LoVo (cell line): ENCODE measurements at regions not wholly inside any gene's neighbourhood (a gene's known extent, or its start where the extent isn't known, plus 50 kb on each side); places are given as distances from the start of the nearest gene placed in this dataset.

Experiments used
- DNase-seq: peaks from one replicate; pipeline ENCODE4 v3.0.0-alpha.2; 2016; ENCODE audit warnings: low spot score

GRCh38 chrX:110432091-110432905 lies 73.7 kb downstream of the RTL9 start:
- no peak for DNase-seq

- DNase-seq, result no peak
Measured at GRCh38 chrX:110432906-110433215, 74.2 kb downstream of the RTL9 start.

GRCh38 chrX:110435196-110435595 lies 76.5 kb downstream of the RTL9 start:
- no peak for DNase-seq

GRCh38 chrX:110436523-110436922 lies 77.9 kb downstream of the RTL9 start:
- no peak for DNase-seq

GRCh38 chrX:110437686-110438085 lies 79.0 kb downstream of the RTL9 start:
- DNase-seq, result no peak

GRCh38 chrX:110440016-110440805 lies 81.6 kb downstream of the RTL9 start:
- DNase-seq, result no peak

GRCh38 chrX:110442635-110443034 lies 84.0 kb downstream of the RTL9 start:
- DNase-seq, result peak; percentile 9

- no peak for DNase-seq
Measured at GRCh38 chrX:110444996-110445395, 86.3 kb downstream of the RTL9 start.

GRCh38 chrX:110448459-110448858 lies 89.8 kb downstream of the RTL9 start:
- no peak for DNase-seq

- no peak for DNase-seq
Measured at GRCh38 chrX:110449312-110449711, 90.7 kb downstream of the RTL9 start.

GRCh38 chrX:110450050-110450449 lies 91.4 kb downstream of the RTL9 start:
- peak; percentile 49 for DNase-seq

GRCh38 chrX:110454336-110454735 lies 95.7 kb downstream of the RTL9 start:
- no peak for DNase-seq

- no peak for DNase-seq
Measured at GRCh38 chrX:110462957-110463356, 104.3 kb downstream of the RTL9 start.

- DNase-seq, result no peak
Measured at GRCh38 chrX:110466790-110467189, 108.1 kb downstream of the RTL9 start.

GRCh38 chrX:110472265-110472664 lies 113.6 kb downstream of the RTL9 start:
- DNase-seq, result no peak

- no peak for DNase-seq
Measured at GRCh38 chrX:110477593-110478228, 119.1 kb downstream of the RTL9 start.

- DNase-seq, result no peak
Measured at GRCh38 chrX:110491846-110492620, 133.4 kb downstream of the RTL9 start.

- no peak for DNase-seq
Measured at GRCh38 chrX:110504947-110505346, 146.3 kb downstream of the RTL9 start.

- DNase-seq, result no peak
Measured at GRCh38 chrX:110509755-110510532, 151.3 kb downstream of the RTL9 start.

GRCh38 chrX:110511238-110511637 lies 152.6 kb downstream of the RTL9 start:
- no peak for DNase-seq

GRCh38 chrX:110512341-110512740 lies 153.7 kb downstream of the RTL9 start:
- DNase-seq, result no peak
